ENCODE measurements at regions not wholly inside any gene's neighbourhood (a gene's known extent, or its start where the extent isn't known, plus 50 kb on each side); places are given as distances from the start of the nearest gene placed in this dataset.

DNA sequence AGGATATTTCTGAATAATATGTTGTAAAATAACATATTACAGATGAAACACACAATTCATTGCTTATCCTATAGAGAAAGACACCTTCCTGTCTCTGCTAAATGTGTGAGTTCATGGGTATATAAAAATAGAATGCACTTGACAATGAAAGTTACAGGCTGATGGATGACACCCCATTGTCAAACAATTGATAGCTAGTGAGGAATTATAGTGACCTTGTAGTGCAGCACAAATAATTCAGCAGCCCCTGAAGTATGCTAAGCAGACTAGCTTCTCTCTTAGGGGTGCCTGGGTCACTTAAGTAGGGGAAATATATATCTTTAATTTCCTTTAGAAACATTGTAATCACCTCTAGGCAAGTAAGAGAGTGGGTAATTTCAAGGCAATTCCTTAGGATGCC is 826.2 kb downstream of the CDH8 start:
- TF ChIP-seq, protein P1, sequence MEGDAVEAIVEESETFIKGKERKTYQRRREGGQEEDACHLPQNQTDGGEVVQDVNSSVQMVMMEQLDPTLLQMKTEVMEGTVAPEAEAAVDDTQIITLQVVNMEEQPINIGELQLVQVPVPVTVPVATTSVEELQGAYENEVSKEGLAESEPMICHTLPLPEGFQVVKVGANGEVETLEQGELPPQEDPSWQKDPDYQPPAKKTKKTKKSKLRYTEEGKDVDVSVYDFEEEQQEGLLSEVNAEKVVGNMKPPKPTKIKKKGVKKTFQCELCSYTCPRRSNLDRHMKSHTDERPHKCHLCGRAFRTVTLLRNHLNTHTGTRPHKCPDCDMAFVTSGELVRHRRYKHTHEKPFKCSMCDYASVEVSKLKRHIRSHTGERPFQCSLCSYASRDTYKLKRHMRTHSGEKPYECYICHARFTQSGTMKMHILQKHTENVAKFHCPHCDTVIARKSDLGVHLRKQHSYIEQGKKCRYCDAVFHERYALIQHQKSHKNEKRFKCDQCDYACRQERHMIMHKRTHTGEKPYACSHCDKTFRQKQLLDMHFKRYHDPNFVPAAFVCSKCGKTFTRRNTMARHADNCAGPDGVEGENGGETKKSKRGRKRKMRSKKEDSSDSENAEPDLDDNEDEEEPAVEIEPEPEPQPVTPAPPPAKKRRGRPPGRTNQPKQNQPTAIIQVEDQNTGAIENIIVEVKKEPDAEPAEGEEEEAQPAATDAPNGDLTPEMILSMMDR (IDR thresholded peaks at IDR 0.05; ENCODE audit: insufficient read depth, low read length, poor library complexity, severe bottlenecking), result no peak
- no peak for TF ChIP-seq EZH2phosphoT487 (conservative IDR thresholded peaks at IDR 0.05; ENCODE audit: low read length)

All from SU-DHL-6 (cell line).